PC-9 (cell line): ENCODE measurements at regions not wholly inside any gene's neighbourhood (a gene's known extent, or its start where the extent isn't known, plus 50 kb on each side); places are given as distances from the start of the nearest gene placed in this dataset.

Experiments used
- EZH2 ChIP-seq: fragments of 200-600 bp; sonication (generic); IDR thresholded peaks from 2 replicates; pipeline ENCODE4 v1.8.0; 2017; ENCODE audit warnings: antibody characterized with exemption, low read depth
- TF ChIP-seq, protein P1 (sequence below): fragments of 200-600 bp; sonication (generic); conservative IDR thresholded peaks from 2 replicates; pipeline ENCODE4 v1.6.1; 2017; ENCODE audit warnings: mixed run types, antibody characterized with exemption, mild to moderate bottlenecking, moderate library complexity

DNA sequence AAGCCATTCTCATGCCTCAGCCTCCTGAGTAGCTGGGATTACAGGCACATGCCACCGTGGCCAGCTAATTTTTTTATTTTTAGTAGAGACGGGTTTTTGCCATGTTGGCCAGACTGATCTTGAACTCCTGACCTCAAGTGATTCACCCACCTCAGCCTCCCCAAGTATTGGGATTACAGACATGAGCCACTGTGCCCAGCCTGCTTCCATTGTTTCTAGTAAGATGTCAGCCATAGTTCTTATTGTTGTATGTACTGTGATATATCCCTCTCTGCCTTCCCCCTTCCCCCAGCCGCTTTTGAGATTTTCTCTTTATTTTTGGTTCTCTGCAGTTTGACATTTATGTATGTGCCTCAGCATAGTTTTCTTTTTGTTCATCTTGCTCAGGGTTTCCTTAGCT, 87.9 kb upstream of the KLF14 start:
- TF ChIP-seq, protein P1, sequence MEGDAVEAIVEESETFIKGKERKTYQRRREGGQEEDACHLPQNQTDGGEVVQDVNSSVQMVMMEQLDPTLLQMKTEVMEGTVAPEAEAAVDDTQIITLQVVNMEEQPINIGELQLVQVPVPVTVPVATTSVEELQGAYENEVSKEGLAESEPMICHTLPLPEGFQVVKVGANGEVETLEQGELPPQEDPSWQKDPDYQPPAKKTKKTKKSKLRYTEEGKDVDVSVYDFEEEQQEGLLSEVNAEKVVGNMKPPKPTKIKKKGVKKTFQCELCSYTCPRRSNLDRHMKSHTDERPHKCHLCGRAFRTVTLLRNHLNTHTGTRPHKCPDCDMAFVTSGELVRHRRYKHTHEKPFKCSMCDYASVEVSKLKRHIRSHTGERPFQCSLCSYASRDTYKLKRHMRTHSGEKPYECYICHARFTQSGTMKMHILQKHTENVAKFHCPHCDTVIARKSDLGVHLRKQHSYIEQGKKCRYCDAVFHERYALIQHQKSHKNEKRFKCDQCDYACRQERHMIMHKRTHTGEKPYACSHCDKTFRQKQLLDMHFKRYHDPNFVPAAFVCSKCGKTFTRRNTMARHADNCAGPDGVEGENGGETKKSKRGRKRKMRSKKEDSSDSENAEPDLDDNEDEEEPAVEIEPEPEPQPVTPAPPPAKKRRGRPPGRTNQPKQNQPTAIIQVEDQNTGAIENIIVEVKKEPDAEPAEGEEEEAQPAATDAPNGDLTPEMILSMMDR = no peak
- TF ChIP-seq EZH2 = no peak
